ENCODE measurements at regions not wholly inside any gene's neighbourhood (a gene's known extent, or its start where the extent isn't known, plus 50 kb on each side); places are given as distances from the start of the nearest gene placed in this dataset.
"Not testable (repeated sequence)": the region's sequence is repeated elsewhere in the genome, so short reads cannot be mapped to it uniquely, and the experiment has no call there.

DNA sequence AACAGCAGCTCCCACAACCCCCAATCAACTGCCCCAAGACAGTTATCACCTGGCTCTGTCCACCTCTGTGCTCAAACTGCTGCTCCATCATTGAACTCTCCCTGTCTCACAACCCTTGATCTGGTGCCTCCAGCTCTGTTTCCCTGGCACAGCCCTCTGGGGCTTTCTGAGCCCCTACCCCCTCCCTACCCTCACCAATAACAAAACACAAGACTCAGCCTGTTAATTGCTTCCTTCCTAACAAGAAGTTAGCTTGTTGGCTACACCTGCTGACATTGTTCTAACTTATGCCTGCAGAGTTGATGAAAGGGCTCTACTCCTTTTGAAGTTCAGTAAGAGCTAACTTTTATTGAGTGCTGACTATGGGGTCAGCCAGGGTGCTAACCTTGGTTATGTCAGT lies 99.4 kb upstream of the FNDC3A start:
- no peak for DNase-seq (ENCODE audit: low spot score)
- no peak overlapping the region for H2AFZ ChIP-seq (ENCODE audit: low read length)
- no peak overlapping the region for H3K23ac ChIP-seq (ENCODE audit: low read depth, low read length, poor library complexity)

DNA sequence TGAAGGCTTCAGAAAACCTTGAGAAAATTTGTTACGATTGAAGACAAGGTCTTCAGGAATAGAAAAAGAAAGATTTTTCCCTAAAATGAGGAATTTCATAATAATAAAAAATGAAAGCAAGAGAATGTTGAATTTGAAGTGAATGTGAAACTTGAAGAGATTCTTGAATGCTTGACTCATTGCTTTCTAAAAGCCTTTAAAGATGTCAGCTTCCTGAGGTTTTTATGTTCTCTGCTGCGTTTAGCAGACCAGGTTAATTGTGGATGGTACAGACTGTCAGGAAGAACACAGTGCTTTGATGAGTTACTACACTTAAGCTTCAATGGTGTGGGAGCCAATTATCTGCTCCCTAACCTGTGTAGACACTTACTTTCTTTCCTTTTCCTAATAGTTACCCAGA lies 96.3 kb upstream of the FNDC3A start:
- WGBS, 2 donors (ENCODE audit: extremely low coverage in 2 of 2, insufficient read length in 2 of 2, insufficient replicate concordance in 1 of 2) = no CpG with 5 or more reads among the region's 2 CpGs
- Histone ChIP-seq H3K9ac (ENCODE audit: low read depth, low read length, poor library complexity) (no peak overlapping the region), H2BK5ac (ENCODE audit: low read length) (no peak overlapping the region), H2BK15ac (ENCODE audit: low read length) (no peak overlapping the region), H3K27me3 (ENCODE audit: control insufficient read depth in 3 of 3, insufficient read depth in 3 of 3, low read depth in 1 of 3, low read length in 3 of 3) (peaks cover 0 to 21% (median 4%) of the 10 kb centered on the region in 3 experiments), H3K4me1 (ENCODE audit: control insufficient read depth in 2 of 2, insufficient read depth in 1 of 2, low read depth in 1 of 2, low read length in 2 of 2) (peaks cover 0 to 12% of the 10 kb centered on the region in 2 donors), H2BK12ac (ENCODE audit: low read length) (no peak overlapping the region), H4K8ac (ENCODE audit: low read depth, low read length) (no peak overlapping the region), H3K18ac (ENCODE audit: low read length) (no peak overlapping the region), H3K4me2 (ENCODE audit: insufficient read depth, low read length, poor library complexity, severe bottlenecking) (no peak overlapping the region), H4K91ac (ENCODE audit: low read depth, low read length, poor library complexity) (no peak overlapping the region), H3K9me3 (replicated peaks in 1 of 2; ENCODE audit: control insufficient read depth in 2 of 2, insufficient read depth in 1 of 2, low read depth in 1 of 2, low read length in 2 of 2) (no peaks in the 10 kb centered on the region), H3K4ac (ENCODE audit: low read length) (no peak overlapping the region), H3K27ac (replicated peaks; ENCODE audit: low read length) (no peak overlapping the region), H3K4me3 (ENCODE audit: low read length in 2 of 2) (no peak overlapping the region), H2AFZ (ENCODE audit: low read length) (no peak overlapping the region), H3K79me1 (ENCODE audit: low read depth, low read length) (no peaks in the 10 kb centered on the region), H2BK120ac (ENCODE audit: low read depth, low read length) (no peak overlapping the region), H3K14ac (ENCODE audit: low read length) (no peak overlapping the region), H3K23ac (ENCODE audit: low read depth, low read length, poor library complexity) (no peak overlapping the region), H3K36me3 (replicated peaks in 1 of 2; ENCODE audit: control insufficient read depth in 2 of 2, insufficient read depth in 2 of 2, low read length in 2 of 2) (no peaks in the 10 kb centered on the region), H2AK5ac (ENCODE audit: low read depth, low read length) (no peak overlapping the region)
- no peak for DNase-seq (ENCODE audit: low spot score)

More for the DNA sequence above, 99.4 kb upstream of the FNDC3A start:
- no peak overlapping the region for H3K4me3 ChIP-seq (ENCODE audit: low read length in 2 of 2)
- no peaks in the 10 kb centered on the region for H3K9me3 ChIP-seq (replicated peaks in 1 of 2; ENCODE audit: control insufficient read depth in 2 of 2, insufficient read depth in 1 of 2, low read depth in 1 of 2, low read length in 2 of 2)
- no peaks in the 10 kb centered on the region for H3K36me3 ChIP-seq (replicated peaks in 1 of 2; ENCODE audit: control insufficient read depth in 2 of 2, insufficient read depth in 2 of 2, low read length in 2 of 2)
- no peak overlapping the region for H3K18ac ChIP-seq (ENCODE audit: low read length)
- peaks cover 0 to 14% of the 10 kb centered on the region in 2 donors for H3K4me1 ChIP-seq (ENCODE audit: control insufficient read depth in 2 of 2, insufficient read depth in 1 of 2, low read depth in 1 of 2, low read length in 2 of 2)
- H3K4me2 ChIP-seq (ENCODE audit: insufficient read depth, low read length, poor library complexity, severe bottlenecking) = no peak overlapping the region
- H3K4ac ChIP-seq (ENCODE audit: low read length) = no peak overlapping the region
- no peak overlapping the region for H3K9ac ChIP-seq (ENCODE audit: low read depth, low read length, poor library complexity)
- H2BK5ac ChIP-seq (ENCODE audit: low read length) = no peak overlapping the region
- H2BK120ac ChIP-seq (ENCODE audit: low read depth, low read length) = no peak overlapping the region
- H4K8ac ChIP-seq (ENCODE audit: low read depth, low read length) = no peak overlapping the region
- H3K79me1 ChIP-seq (ENCODE audit: low read depth, low read length) = no peaks in the 10 kb centered on the region
- no peak overlapping the region for H3K14ac ChIP-seq (ENCODE audit: low read length)
- H4K91ac ChIP-seq (ENCODE audit: low read depth, low read length, poor library complexity) = no peak overlapping the region
- H2AK5ac ChIP-seq (ENCODE audit: low read depth, low read length) = no peak overlapping the region
- H2BK15ac ChIP-seq (ENCODE audit: low read length) = no peak overlapping the region
- peaks cover 0 to 34% (median 4%) of the 10 kb centered on the region in 3 experiments for H3K27me3 ChIP-seq (ENCODE audit: control insufficient read depth in 3 of 3, insufficient read depth in 3 of 3, low read depth in 1 of 3, low read length in 3 of 3)
- no peak overlapping the region for H2BK12ac ChIP-seq (ENCODE audit: low read length)
- no peak overlapping the region for H3K27ac ChIP-seq (replicated peaks; ENCODE audit: low read length)

DNA sequence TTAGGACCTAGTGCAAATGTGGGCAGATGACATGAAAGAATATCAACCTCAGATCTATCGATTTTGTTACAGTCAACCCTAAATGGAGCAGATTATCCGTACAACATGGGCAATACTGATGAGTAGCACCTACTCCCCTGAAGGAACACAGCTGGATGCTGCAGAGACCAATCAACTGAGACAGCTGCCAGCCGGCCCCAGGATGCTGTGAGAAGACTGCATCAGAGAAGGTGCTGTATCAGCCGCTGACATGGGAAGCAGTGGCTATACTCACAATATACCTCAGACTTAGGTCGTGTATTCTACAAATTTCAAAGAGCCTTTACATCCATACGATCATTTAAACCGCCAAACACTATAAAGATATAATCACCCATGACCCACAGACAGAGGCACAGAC lies 95.9 kb upstream of the FNDC3A start:
- Histone ChIP-seq H2BK5ac (ENCODE audit: low read length) (no peak overlapping the region), H3K27me3 (ENCODE audit: control insufficient read depth in 3 of 3, insufficient read depth in 3 of 3, low read depth in 1 of 3, low read length in 3 of 3) (peaks cover 0 to 17% (median 4%) of the 10 kb centered on the region in 3 experiments), H3K4me1 (ENCODE audit: control insufficient read depth in 2 of 2, insufficient read depth in 1 of 2, low read depth in 1 of 2, low read length in 2 of 2) (peaks cover 0 to 12% of the 10 kb centered on the region in 2 donors), H2BK12ac (ENCODE audit: low read length) (no peak overlapping the region), H4K8ac (ENCODE audit: low read depth, low read length) (no peak overlapping the region), H3K23ac (ENCODE audit: low read depth, low read length, poor library complexity) (no peak overlapping the region), H3K14ac (ENCODE audit: low read length) (no peak overlapping the region), H2AFZ (ENCODE audit: low read length) (no peak overlapping the region), H3K9me3 (replicated peaks in 1 of 2; ENCODE audit: control insufficient read depth in 2 of 2, insufficient read depth in 1 of 2, low read depth in 1 of 2, low read length in 2 of 2) (no peaks in the 10 kb centered on the region), H3K79me1 (ENCODE audit: low read depth, low read length) (no peaks in the 10 kb centered on the region), H2BK15ac (ENCODE audit: low read length) (no peak overlapping the region), H3K18ac (ENCODE audit: low read length) (no peak overlapping the region), H3K36me3 (replicated peaks in 1 of 2; ENCODE audit: control insufficient read depth in 2 of 2, insufficient read depth in 2 of 2, low read length in 2 of 2) (no peaks in the 10 kb centered on the region), H4K91ac (ENCODE audit: low read depth, low read length, poor library complexity) (no peak overlapping the region), H3K4ac (ENCODE audit: low read length) (no peak overlapping the region), H2BK120ac (ENCODE audit: low read depth, low read length) (no peak overlapping the region), H3K4me2 (ENCODE audit: insufficient read depth, low read length, poor library complexity, severe bottlenecking) (no peak overlapping the region), H3K9ac (ENCODE audit: low read depth, low read length, poor library complexity) (no peak overlapping the region), H3K27ac (replicated peaks; ENCODE audit: low read length) (no peak overlapping the region), H3K4me3 (ENCODE audit: low read length in 2 of 2) (no peak overlapping the region), H2AK5ac (ENCODE audit: low read depth, low read length) (no peak overlapping the region)
- DNase-seq (ENCODE audit: low spot score) = no peak
- no CpG with 5 or more reads among the region's 7 CpGs for WGBS, 2 donors (ENCODE audit: extremely low coverage in 2 of 2, insufficient read length in 2 of 2, insufficient replicate concordance in 1 of 2)

DNA sequence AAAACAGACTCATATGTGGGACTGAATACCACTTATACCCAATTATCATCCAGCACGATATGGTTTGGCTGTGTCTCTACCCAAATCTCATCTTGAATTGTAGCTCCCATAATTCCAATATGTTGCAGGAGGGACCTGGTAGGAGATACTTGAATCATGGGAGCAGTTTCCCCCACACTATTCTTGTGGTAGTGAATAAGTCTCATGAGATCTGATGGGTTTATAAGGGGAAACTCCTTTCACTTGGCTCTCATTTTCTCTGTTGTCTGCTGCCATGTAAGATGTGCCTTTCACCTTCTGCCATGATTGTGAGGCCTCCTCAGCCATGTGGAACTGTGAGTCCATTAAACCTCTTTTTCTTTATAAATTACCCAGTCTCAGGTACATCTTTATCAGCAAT lies 91.9 kb upstream of the FNDC3A start:
- H3K4me1 ChIP-seq (ENCODE audit: control insufficient read depth in 2 of 2, insufficient read depth in 1 of 2, low read depth in 1 of 2, low read length in 2 of 2); H2BK120ac ChIP-seq (ENCODE audit: low read depth, low read length); H2AFZ ChIP-seq (ENCODE audit: low read length); H3K9me3 ChIP-seq (replicated peaks in 1 of 2; ENCODE audit: control insufficient read depth in 2 of 2, insufficient read depth in 1 of 2, low read depth in 1 of 2, low read length in 2 of 2); H3K4ac ChIP-seq (ENCODE audit: low read length); H3K4me3 ChIP-seq (ENCODE audit: low read length in 2 of 2); H3K27ac ChIP-seq (replicated peaks; ENCODE audit: low read length); H2BK15ac ChIP-seq (ENCODE audit: low read length); H3K23ac ChIP-seq (ENCODE audit: low read depth, low read length, poor library complexity); H3K14ac ChIP-seq (ENCODE audit: low read length); H4K91ac ChIP-seq (ENCODE audit: low read depth, low read length, poor library complexity); H4K8ac ChIP-seq (ENCODE audit: low read depth, low read length); H3K18ac ChIP-seq (ENCODE audit: low read length); H2BK12ac ChIP-seq (ENCODE audit: low read length); DNase-seq (ENCODE audit: low spot score); H3K27me3 ChIP-seq (ENCODE audit: control insufficient read depth in 3 of 3, insufficient read depth in 3 of 3, low read depth in 1 of 3, low read length in 3 of 3); H2BK5ac ChIP-seq (ENCODE audit: low read length); H3K36me3 ChIP-seq (replicated peaks in 1 of 2; ENCODE audit: control insufficient read depth in 2 of 2, insufficient read depth in 2 of 2, low read length in 2 of 2); H3K9ac ChIP-seq (ENCODE audit: low read depth, low read length, poor library complexity); H3K79me1 ChIP-seq (ENCODE audit: low read depth, low read length); H2AK5ac ChIP-seq (ENCODE audit: low read depth, low read length); H3K4me2 ChIP-seq (ENCODE audit: insufficient read depth, low read length, poor library complexity, severe bottlenecking): not testable (repeated sequence)
- no CpG with 5 or more reads among the region's 1 CpG for WGBS, 2 donors (ENCODE audit: extremely low coverage in 2 of 2, insufficient read length in 2 of 2, insufficient replicate concordance in 1 of 2)
